ENCODE measurements at regions not wholly inside any gene's neighbourhood (a gene's known extent, or its start where the extent isn't known, plus 50 kb on each side); places are given as distances from the start of the nearest gene placed in this dataset.

GRCh38 chr4:41458689-41459088, 79.3 kb upstream of the LIMCH1 start:
- TF ChIP-seq, protein P1, sequence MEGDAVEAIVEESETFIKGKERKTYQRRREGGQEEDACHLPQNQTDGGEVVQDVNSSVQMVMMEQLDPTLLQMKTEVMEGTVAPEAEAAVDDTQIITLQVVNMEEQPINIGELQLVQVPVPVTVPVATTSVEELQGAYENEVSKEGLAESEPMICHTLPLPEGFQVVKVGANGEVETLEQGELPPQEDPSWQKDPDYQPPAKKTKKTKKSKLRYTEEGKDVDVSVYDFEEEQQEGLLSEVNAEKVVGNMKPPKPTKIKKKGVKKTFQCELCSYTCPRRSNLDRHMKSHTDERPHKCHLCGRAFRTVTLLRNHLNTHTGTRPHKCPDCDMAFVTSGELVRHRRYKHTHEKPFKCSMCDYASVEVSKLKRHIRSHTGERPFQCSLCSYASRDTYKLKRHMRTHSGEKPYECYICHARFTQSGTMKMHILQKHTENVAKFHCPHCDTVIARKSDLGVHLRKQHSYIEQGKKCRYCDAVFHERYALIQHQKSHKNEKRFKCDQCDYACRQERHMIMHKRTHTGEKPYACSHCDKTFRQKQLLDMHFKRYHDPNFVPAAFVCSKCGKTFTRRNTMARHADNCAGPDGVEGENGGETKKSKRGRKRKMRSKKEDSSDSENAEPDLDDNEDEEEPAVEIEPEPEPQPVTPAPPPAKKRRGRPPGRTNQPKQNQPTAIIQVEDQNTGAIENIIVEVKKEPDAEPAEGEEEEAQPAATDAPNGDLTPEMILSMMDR (conservative IDR thresholded peaks at IDR 0.05; ENCODE audit: low read depth, low read length) = no peak
- no peak for TF ChIP-seq SMC3 (IDR thresholded peaks at IDR 0.05; ENCODE audit: low read depth, low read length)
- no peak for TF ChIP-seq CEBPB (IDR thresholded peaks at IDR 0.05; ENCODE audit: low read depth, low read length)
- TF ChIP-seq USF2 (IDR thresholded peaks at IDR 0.05; ENCODE audit: low read depth, low read length) = no peak
- TF ChIP-seq MAZ (IDR thresholded peaks at IDR 0.05; ENCODE audit: borderline replicate concordance, low read depth, low read length) = no peak
- TF ChIP-seq NFE2L2 (IDR thresholded peaks at IDR 0.05; ENCODE audit: low read depth, low read length) = no peak
- no peak for TF ChIP-seq RCOR1 (IDR thresholded peaks at IDR 0.05; ENCODE audit: insufficient replicate concordance, low read length)

All from IMR-90 (cell line).